ENCODE measurements at regions not wholly inside any gene's neighbourhood (a gene's known extent, or its start where the extent isn't known, plus 50 kb on each side); places are given as distances from the start of the nearest gene placed in this dataset.

DNA sequence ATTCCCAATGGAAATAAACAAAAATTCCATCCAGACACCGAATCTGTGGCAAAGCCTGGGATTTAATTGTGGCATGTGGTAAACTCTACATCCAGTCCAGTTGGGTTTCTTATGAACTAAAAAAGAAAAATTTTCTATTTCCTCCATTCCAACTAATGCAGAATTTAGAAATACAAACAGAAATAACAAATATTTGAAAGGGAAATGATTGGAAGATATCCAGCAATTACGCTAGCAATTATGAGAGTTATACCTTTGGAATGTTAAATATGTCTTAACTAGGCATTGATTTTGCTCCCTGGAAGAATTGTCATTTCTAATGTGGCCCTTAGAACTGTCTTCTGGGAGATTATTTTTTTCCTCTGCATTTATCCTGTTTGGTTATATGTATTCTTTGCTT, 421.4 kb upstream of the KLHL1 start:
- TF ChIP-seq, protein P1, sequence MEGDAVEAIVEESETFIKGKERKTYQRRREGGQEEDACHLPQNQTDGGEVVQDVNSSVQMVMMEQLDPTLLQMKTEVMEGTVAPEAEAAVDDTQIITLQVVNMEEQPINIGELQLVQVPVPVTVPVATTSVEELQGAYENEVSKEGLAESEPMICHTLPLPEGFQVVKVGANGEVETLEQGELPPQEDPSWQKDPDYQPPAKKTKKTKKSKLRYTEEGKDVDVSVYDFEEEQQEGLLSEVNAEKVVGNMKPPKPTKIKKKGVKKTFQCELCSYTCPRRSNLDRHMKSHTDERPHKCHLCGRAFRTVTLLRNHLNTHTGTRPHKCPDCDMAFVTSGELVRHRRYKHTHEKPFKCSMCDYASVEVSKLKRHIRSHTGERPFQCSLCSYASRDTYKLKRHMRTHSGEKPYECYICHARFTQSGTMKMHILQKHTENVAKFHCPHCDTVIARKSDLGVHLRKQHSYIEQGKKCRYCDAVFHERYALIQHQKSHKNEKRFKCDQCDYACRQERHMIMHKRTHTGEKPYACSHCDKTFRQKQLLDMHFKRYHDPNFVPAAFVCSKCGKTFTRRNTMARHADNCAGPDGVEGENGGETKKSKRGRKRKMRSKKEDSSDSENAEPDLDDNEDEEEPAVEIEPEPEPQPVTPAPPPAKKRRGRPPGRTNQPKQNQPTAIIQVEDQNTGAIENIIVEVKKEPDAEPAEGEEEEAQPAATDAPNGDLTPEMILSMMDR (IDR thresholded peaks at IDR 0.05; ENCODE audit: insufficient read depth, low read length, poor library complexity, severe bottlenecking) = no peak
- TF ChIP-seq EZH2phosphoT487 (conservative IDR thresholded peaks at IDR 0.05; ENCODE audit: low read length) = no peak
- no peak overlapping the region for H3K27ac ChIP-seq (ENCODE audit: low read depth, low read length)
- no peaks in the 10 kb centered on the region for H4K20me1 ChIP-seq (ENCODE audit: low read depth, low read length)
- H3K36me3 ChIP-seq (ENCODE audit: low read length) = no peaks in the 10 kb centered on the region; the same call in 1 of the 2 replicates
- H3K79me2 ChIP-seq (ENCODE audit: insufficient read depth, low read length) = no peaks in the 10 kb centered on the region
- H2AFZ ChIP-seq (ENCODE audit: low read depth, low read length, severe bottlenecking) = no peak overlapping the region
- no peak overlapping the region for H3K4me2 ChIP-seq (ENCODE audit: low read depth, low read length, poor library complexity, severe bottlenecking)
- no peak overlapping the region for H3K9ac ChIP-seq (ENCODE audit: low read length)
- no peaks in the 10 kb centered on the region for H3K9me2 ChIP-seq (replicated peaks; ENCODE audit: insufficient read depth, low read length)
- H3K4me3 ChIP-seq (ENCODE audit: insufficient read depth, low read length, poor library complexity, severe bottlenecking) = no peak overlapping the region
- H3F3A ChIP-seq (ENCODE audit: insufficient read depth) = no peaks in the 10 kb centered on the region
- H3K27me3 ChIP-seq (ENCODE audit: low read length) = no peaks in the 10 kb centered on the region
- no peaks in the 10 kb centered on the region for H3K9me3 ChIP-seq (ENCODE audit: insufficient read depth, low read length)

DNA sequence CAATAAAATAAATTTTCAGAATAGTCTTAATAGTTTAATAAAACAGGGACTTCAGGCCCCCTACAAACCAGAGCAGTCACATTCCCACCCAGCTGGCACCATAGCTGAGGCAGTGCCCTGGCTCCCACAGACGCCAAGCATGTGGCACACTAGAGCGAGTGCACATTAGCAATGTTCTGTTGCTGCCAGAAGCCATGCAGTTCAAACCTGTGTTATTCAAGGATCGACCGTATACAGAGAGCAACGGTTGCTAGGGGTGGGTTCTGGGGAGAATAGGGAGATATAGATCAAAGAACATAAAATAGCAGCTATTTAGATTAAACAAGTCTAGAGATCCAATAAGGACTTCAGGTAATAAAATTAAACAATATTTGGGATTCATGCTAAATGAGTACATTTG, 419.3 kb upstream of the KLHL1 start:
- H3K4me3 ChIP-seq (ENCODE audit: insufficient read depth, low read length, poor library complexity, severe bottlenecking) = no peak overlapping the region
- no peak overlapping the region for H3K27ac ChIP-seq (ENCODE audit: low read depth, low read length)
- H3K9me3 ChIP-seq (ENCODE audit: insufficient read depth, low read length) = no peaks in the 10 kb centered on the region
- no peaks in the 10 kb centered on the region for H4K20me1 ChIP-seq (ENCODE audit: low read depth, low read length)
- no peak overlapping the region for H3K9ac ChIP-seq (ENCODE audit: low read length)
- no peaks in the 10 kb centered on the region for H3K27me3 ChIP-seq (ENCODE audit: low read length)
- H3K9me2 ChIP-seq (replicated peaks; ENCODE audit: insufficient read depth, low read length) = no peaks in the 10 kb centered on the region
- no peaks in the 10 kb centered on the region; the same call in 1 of the 2 replicates for H3K36me3 ChIP-seq (ENCODE audit: low read length)
- no peaks in the 10 kb centered on the region for H3F3A ChIP-seq (ENCODE audit: insufficient read depth)
- no peak for TF ChIP-seq EZH2phosphoT487 (conservative IDR thresholded peaks at IDR 0.05; ENCODE audit: low read length)
- TF ChIP-seq, protein P1 (IDR thresholded peaks at IDR 0.05; ENCODE audit: insufficient read depth, low read length, poor library complexity, severe bottlenecking) = no peak
- H3K4me2 ChIP-seq (ENCODE audit: low read depth, low read length, poor library complexity, severe bottlenecking) = no peak overlapping the region
- H3K79me2 ChIP-seq (ENCODE audit: insufficient read depth, low read length) = no peaks in the 10 kb centered on the region
- peak overlapping the region; percentile 26 for H2AFZ ChIP-seq (ENCODE audit: low read depth, low read length, severe bottlenecking)

GRCh38 chr13:70523622-70524021, 415.4 kb upstream of the KLHL1 start:
- H3F3A ChIP-seq (ENCODE audit: insufficient read depth) = 0 out of 2 replicates have a peak, but pooled peaks cover 2% of the 10 kb centered on the region
- no peak overlapping the region for H3K27ac ChIP-seq (ENCODE audit: low read depth, low read length)
- H2AFZ ChIP-seq (ENCODE audit: low read depth, low read length, severe bottlenecking) = peak overlapping the region; percentile 86
- no peak overlapping the region for H3K9ac ChIP-seq (ENCODE audit: low read length)
- no peaks in the 10 kb centered on the region for H3K27me3 ChIP-seq (ENCODE audit: low read length)
- no peak overlapping the region for H3K4me2 ChIP-seq (ENCODE audit: low read depth, low read length, poor library complexity, severe bottlenecking)
- H3K9me2 ChIP-seq (replicated peaks; ENCODE audit: insufficient read depth, low read length) = no peaks in the 10 kb centered on the region
- H3K36me3 ChIP-seq (ENCODE audit: low read length) = no peaks in the 10 kb centered on the region
- H3K79me2 ChIP-seq (ENCODE audit: insufficient read depth, low read length) = no peaks in the 10 kb centered on the region
- H4K20me1 ChIP-seq (ENCODE audit: low read depth, low read length) = no peaks in the 10 kb centered on the region
- H3K9me3 ChIP-seq (ENCODE audit: insufficient read depth, low read length) = no peaks in the 10 kb centered on the region
- TF ChIP-seq, protein P1 (IDR thresholded peaks at IDR 0.05; ENCODE audit: insufficient read depth, low read length, poor library complexity, severe bottlenecking) = no peak
- no peak overlapping the region for H3K4me3 ChIP-seq (ENCODE audit: insufficient read depth, low read length, poor library complexity, severe bottlenecking)
